ENCODE measurements at regions not wholly inside any gene's neighbourhood (a gene's known extent, or its start where the extent isn't known, plus 50 kb on each side); places are given as distances from the start of the nearest gene placed in this dataset.

DNA sequence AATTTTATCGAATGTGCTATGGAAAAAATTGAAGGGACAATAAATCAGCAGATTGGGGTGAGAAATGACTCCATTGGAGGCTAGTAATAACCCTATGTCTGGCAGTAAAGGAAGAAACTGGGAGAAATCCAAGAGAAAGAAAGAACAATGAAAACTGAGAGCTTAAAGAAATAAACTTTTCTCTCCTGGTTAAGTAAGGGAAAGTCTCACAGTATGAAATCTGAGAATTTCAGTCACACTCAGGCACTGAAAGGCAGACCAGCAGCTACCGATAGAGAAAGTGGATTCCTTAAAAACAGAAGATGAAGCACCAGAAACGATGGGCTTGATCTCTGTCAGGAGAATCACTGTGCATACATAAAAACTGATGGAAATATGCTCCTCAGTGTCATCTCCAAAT lies 404.2 kb downstream of the PLPP3 start:
- Histone ChIP-seq H3K9ac (ENCODE audit: low read length) (no peak overlapping the region), H3K27me3 (ENCODE audit: insufficient read depth, low read length) (no peaks in the 10 kb centered on the region), H2AFZ (ENCODE audit: low read length) (no peak overlapping the region), H3K27ac (ENCODE audit: low read depth, low read length, poor library complexity, severe bottlenecking) (no peak overlapping the region), H3K79me2 (ENCODE audit: insufficient read depth, low read length) (no peaks in the 10 kb centered on the region), H3K4me1 (ENCODE audit: insufficient read depth, low read length, severe bottlenecking) (no peaks in the 10 kb centered on the region), H3K9me3 (ENCODE audit: low read length) (no peaks in the 10 kb centered on the region), H3K9me2 (ENCODE audit: low read depth, low read length) (no peaks in the 10 kb centered on the region), H3K4me2 (ENCODE audit: low read length) (no peak overlapping the region), H3F3A (ENCODE audit: insufficient read depth, low read length) (no peaks in the 10 kb centered on the region), H3K4me3 (ENCODE audit: low read depth, low read length, poor library complexity, severe bottlenecking) (no peak overlapping the region), H3K36me3 (ENCODE audit: insufficient read depth, low read length) (no peaks in the 10 kb centered on the region), H4K20me1 (ENCODE audit: insufficient read depth, low read length) (no peaks in the 10 kb centered on the region)
- TF ChIP-seq CTCF (IDR thresholded peaks at IDR 0.05; ENCODE audit: low read length) (no peak), EZH2 (IDR thresholded peaks at IDR 0.05; ENCODE audit: borderline replicate concordance, low read length) (no peak)

GRCh38 chr1:56174176-56174885 lies 405.0 kb downstream of the PLPP3 start:
- Histone ChIP-seq H3K4me2 (ENCODE audit: low read length) (no peak overlapping the region), H2AFZ (ENCODE audit: low read length) (no peak overlapping the region), H3K27ac (ENCODE audit: low read depth, low read length, poor library complexity, severe bottlenecking) (no peak overlapping the region), H4K20me1 (ENCODE audit: insufficient read depth, low read length) (no peaks in the 10 kb centered on the region), H3K4me1 (ENCODE audit: insufficient read depth, low read length, severe bottlenecking) (no peaks in the 10 kb centered on the region), H3K9ac (ENCODE audit: low read length) (no peak overlapping the region), H3K9me2 (ENCODE audit: low read depth, low read length) (no peaks in the 10 kb centered on the region), H3K79me2 (ENCODE audit: insufficient read depth, low read length) (no peaks in the 10 kb centered on the region), H3K9me3 (ENCODE audit: low read length) (no peaks in the 10 kb centered on the region), H3K27me3 (ENCODE audit: insufficient read depth, low read length) (no peaks in the 10 kb centered on the region), H3K36me3 (ENCODE audit: insufficient read depth, low read length) (no peaks in the 10 kb centered on the region), H3F3A (ENCODE audit: insufficient read depth, low read length) (no peaks in the 10 kb centered on the region), H3K4me3 (ENCODE audit: low read depth, low read length, poor library complexity, severe bottlenecking) (no peak overlapping the region)
- no peak for TF ChIP-seq CTCF (IDR thresholded peaks at IDR 0.05; ENCODE audit: low read length)
- TF ChIP-seq EZH2 (IDR thresholded peaks at IDR 0.05; ENCODE audit: borderline replicate concordance, low read length) = no peak

DNA sequence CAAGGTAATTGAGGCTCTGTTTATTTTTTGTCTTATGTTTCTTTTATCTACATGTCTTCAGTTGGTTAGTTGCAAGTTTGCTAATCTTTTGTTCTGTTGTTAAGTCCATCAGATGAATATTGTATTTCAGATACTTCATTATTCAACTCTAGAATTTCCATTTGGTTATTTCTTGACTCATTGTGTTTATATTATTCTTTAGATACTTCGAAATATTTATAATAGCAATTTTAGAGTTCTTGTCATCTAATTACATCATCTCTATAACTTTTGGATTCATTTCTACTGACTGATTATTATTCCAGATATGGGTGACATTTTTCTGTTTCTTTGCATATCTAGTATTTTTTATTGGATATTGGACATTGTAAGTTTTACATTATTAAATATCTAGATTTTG lies 405.6 kb downstream of the PLPP3 start:
- Histone ChIP-seq H3K4me2 (ENCODE audit: low read length) (no peak overlapping the region), H3K9me2 (ENCODE audit: low read depth, low read length) (no peaks in the 10 kb centered on the region), H3K79me2 (ENCODE audit: insufficient read depth, low read length) (no peaks in the 10 kb centered on the region), H2AFZ (ENCODE audit: low read length) (no peak overlapping the region), H3F3A (ENCODE audit: insufficient read depth, low read length) (no peaks in the 10 kb centered on the region), H3K4me1 (ENCODE audit: insufficient read depth, low read length, severe bottlenecking) (no peaks in the 10 kb centered on the region), H3K27ac (ENCODE audit: low read depth, low read length, poor library complexity, severe bottlenecking) (no peak overlapping the region), H3K9me3 (ENCODE audit: low read length) (no peaks in the 10 kb centered on the region), H3K4me3 (ENCODE audit: low read depth, low read length, poor library complexity, severe bottlenecking) (no peak overlapping the region), H3K27me3 (ENCODE audit: insufficient read depth, low read length) (no peaks in the 10 kb centered on the region), H3K9ac (ENCODE audit: low read length) (no peak overlapping the region), H4K20me1 (ENCODE audit: insufficient read depth, low read length) (no peaks in the 10 kb centered on the region), H3K36me3 (ENCODE audit: insufficient read depth, low read length) (no peaks in the 10 kb centered on the region)
- TF ChIP-seq CTCF (IDR thresholded peaks at IDR 0.05; ENCODE audit: low read length) = no peak
- TF ChIP-seq EZH2 (IDR thresholded peaks at IDR 0.05; ENCODE audit: borderline replicate concordance, low read length) = no peak
